ENCODE measurements at regions not wholly inside any gene's neighbourhood (a gene's known extent, or its start where the extent isn't known, plus 50 kb on each side); places are given as distances from the start of the nearest gene placed in this dataset.

DNA sequence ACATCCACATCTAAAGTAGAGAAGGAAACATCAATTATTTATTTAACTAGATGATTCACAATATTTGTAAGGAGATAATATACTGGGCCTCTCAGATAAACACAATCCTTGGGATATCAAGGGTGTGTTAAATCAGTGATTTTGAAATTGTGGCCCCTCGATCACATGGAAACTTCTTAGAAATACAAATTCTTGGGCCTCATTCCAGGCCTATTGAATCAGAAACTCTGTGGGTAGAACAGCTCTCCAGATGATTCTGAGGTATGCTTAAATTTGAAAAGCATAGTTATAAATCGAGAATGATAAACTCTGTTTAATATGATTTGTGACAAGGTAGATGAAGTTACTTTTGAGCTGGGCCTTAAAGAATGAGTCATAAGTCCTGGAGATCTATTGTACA lies 64.3 kb upstream of the GPR174 start:
- TF ChIP-seq SUZ12 (IDR thresholded peaks at IDR 0.05; ENCODE audit: extremely low read depth, insufficient read depth, insufficient read length), result no peak
- no peak for TF ChIP-seq YY1 (IDR thresholded peaks at IDR 0.05; ENCODE audit: insufficient read depth, insufficient read length)
